ENCODE measurements at regions not wholly inside any gene's neighbourhood (a gene's known extent, or its start where the extent isn't known, plus 50 kb on each side); places are given as distances from the start of the nearest gene placed in this dataset.

DNA sequence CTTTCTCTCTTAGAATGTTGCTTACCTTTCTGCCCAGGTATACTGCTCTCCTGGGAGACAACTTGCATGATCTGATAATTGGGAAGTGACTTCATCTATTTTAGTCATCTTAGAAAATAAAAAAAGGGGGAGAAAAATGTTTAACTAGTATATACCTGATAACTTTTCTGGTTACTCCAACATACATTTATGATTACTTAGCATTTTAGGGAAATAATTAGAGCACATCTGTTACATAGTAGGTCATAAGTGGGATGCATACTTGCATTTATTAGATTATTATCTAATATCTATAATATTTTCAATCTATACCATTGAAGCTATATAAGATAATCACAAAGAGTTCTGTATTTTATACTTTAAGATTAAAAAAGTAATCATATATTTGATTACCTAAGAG lies 193.9 kb upstream of the EYS start:
- no peak overlapping the region for H3K9ac ChIP-seq (ENCODE audit: low read length)
- no peaks in the 10 kb centered on the region for H3K4me1 ChIP-seq (ENCODE audit: insufficient read depth, low read length)
- TF ChIP-seq CTCF (conservative IDR thresholded peaks at IDR 0.05; ENCODE audit: low read depth, low read length) (no peak), EZH2 (IDR thresholded peaks at IDR 0.05; ENCODE audit: low read length, unreplicated experiment) (no peak), EZH2phosphoT487 (IDR thresholded peaks at IDR 0.05; ENCODE audit: borderline replicate concordance, low read length) (no peak)
- H3F3A ChIP-seq (ENCODE audit: low read length, unreplicated experiment): no peaks in the 10 kb centered on the region
- ATAC-seq (no peak), DNase-seq (no peak)
- H3K36me3 ChIP-seq (ENCODE audit: low read depth, low read length): no peaks in the 10 kb centered on the region
- no peak overlapping the region for H3K4me3 ChIP-seq (ENCODE audit: low read length)
- no peaks in the 10 kb centered on the region for H3K27me3 ChIP-seq (ENCODE audit: low read length)
- H4K20me1 ChIP-seq (ENCODE audit: low read length): no peaks in the 10 kb centered on the region
- H3K4me2 ChIP-seq (ENCODE audit: low read length): no peak overlapping the region
- no TSS peak for BruUV-seq (replicated peaks)
- POLR2A ChIA-PET (ENCODE audit: unreplicated experiment): no interaction called here
- H2AFZ ChIP-seq (ENCODE audit: low read length): no peak overlapping the region
- H3K79me2 ChIP-seq (ENCODE audit: low read length): no peaks in the 10 kb centered on the region
- H3K9me3 ChIP-seq (ENCODE audit: low read length): no peaks in the 10 kb centered on the region
- no peaks in the 10 kb centered on the region for H3K9me2 ChIP-seq (replicated peaks; ENCODE audit: low read length)
- intact Hi-C loops (cut with micrococcal nuclease): no loop called here
- H3K27ac ChIP-seq (ENCODE audit: low read length): no peak overlapping the region
- CTCF ChIA-PET: no interaction called here

GRCh38 chr6:65896140-65896539 lies 189.1 kb upstream of the EYS start:
- H3K36me3 ChIP-seq (ENCODE audit: low read depth, low read length): no peaks in the 10 kb centered on the region
- no peaks in the 10 kb centered on the region for H4K20me1 ChIP-seq (ENCODE audit: low read length)
- H3K27me3 ChIP-seq (ENCODE audit: low read length): no peaks in the 10 kb centered on the region
- ChIA-PET CTCF (no interaction called here), POLR2A (ENCODE audit: unreplicated experiment) (no interaction called here)
- ATAC-seq: no peak
- no peak for DNase-seq
- intact Hi-C loops (cut with micrococcal nuclease): no loop called here
- H3K9ac ChIP-seq (ENCODE audit: low read length): no peak overlapping the region
- TF ChIP-seq EZH2 (IDR thresholded peaks at IDR 0.05; ENCODE audit: low read length, unreplicated experiment) (no peak), CTCF (conservative IDR thresholded peaks at IDR 0.05; ENCODE audit: low read depth, low read length) (no peak), EZH2phosphoT487 (IDR thresholded peaks at IDR 0.05; ENCODE audit: borderline replicate concordance, low read length) (no peak)
- H3K4me3 ChIP-seq (ENCODE audit: low read length): no peak overlapping the region
- no peak overlapping the region for H2AFZ ChIP-seq (ENCODE audit: low read length)
- no peak overlapping the region for H3K4me2 ChIP-seq (ENCODE audit: low read length)
- H3F3A ChIP-seq (ENCODE audit: low read length, unreplicated experiment): no peaks in the 10 kb centered on the region
- no TSS peak for BruUV-seq (replicated peaks)
- H3K79me2 ChIP-seq (ENCODE audit: low read length): no peaks in the 10 kb centered on the region
- H3K4me1 ChIP-seq (ENCODE audit: insufficient read depth, low read length): no peaks in the 10 kb centered on the region
- no peak overlapping the region for H3K27ac ChIP-seq (ENCODE audit: low read length)
- H3K9me2 ChIP-seq (replicated peaks; ENCODE audit: low read length): no peaks in the 10 kb centered on the region
- H3K9me3 ChIP-seq (ENCODE audit: low read length): no peaks in the 10 kb centered on the region

- intact Hi-C loops (cut with micrococcal nuclease): no loop called here
- Histone ChIP-seq H3K4me1 (ENCODE audit: insufficient read depth, low read length) (no peaks in the 10 kb centered on the region), H3K4me2 (ENCODE audit: low read length) (no peak overlapping the region), H3K36me3 (ENCODE audit: low read depth, low read length) (no peaks in the 10 kb centered on the region), H2AFZ (ENCODE audit: low read length) (no peak overlapping the region), H3K27ac (ENCODE audit: low read length) (no peak overlapping the region), H3K9ac (ENCODE audit: low read length) (no peak overlapping the region), H3K27me3 (ENCODE audit: low read length) (no peaks in the 10 kb centered on the region), H3K4me3 (ENCODE audit: low read length) (no peak overlapping the region), H4K20me1 (ENCODE audit: low read length) (no peaks in the 10 kb centered on the region), H3K9me3 (ENCODE audit: low read length) (no peaks in the 10 kb centered on the region), H3K9me2 (replicated peaks; ENCODE audit: low read length) (no peaks in the 10 kb centered on the region), H3K79me2 (ENCODE audit: low read length) (no peaks in the 10 kb centered on the region), H3F3A (ENCODE audit: low read length, unreplicated experiment) (no peaks in the 10 kb centered on the region)
- TF ChIP-seq CTCF (conservative IDR thresholded peaks at IDR 0.05; ENCODE audit: low read depth, low read length) (no peak), EZH2phosphoT487 (IDR thresholded peaks at IDR 0.05; ENCODE audit: borderline replicate concordance, low read length) (no peak), EZH2 (IDR thresholded peaks at IDR 0.05; ENCODE audit: low read length, unreplicated experiment) (no peak)
- no peak for DNase-seq
- ChIA-PET POLR2A (ENCODE audit: unreplicated experiment) (no interaction called here), CTCF (no interaction called here)
- ATAC-seq: no peak
- no TSS peak for BruUV-seq (replicated peaks)
These were observed 169.6 kb upstream of the EYS start for GRCh38 chr6:65876668-65877067.
